AG10803 (cell line): ENCODE measurements at regions not wholly inside any gene's neighbourhood (a gene's known extent, or its start where the extent isn't known, plus 50 kb on each side); places are given as distances from the start of the nearest gene placed in this dataset.
"Not testable (repeated sequence)": the region's sequence is repeated elsewhere in the genome, so short reads cannot be mapped to it uniquely, and the experiment has no call there.

Source experiments
- DNase-seq: peaks from one replicate; pipeline ENCODE4 v3.0.0; 2010; ENCODE audit warnings: low read depth
- H3K4me3 ChIP-seq: 2 replicates; pipeline ENCODE4 v1.5.1; 2011; ENCODE audit warnings: mild to moderate bottlenecking, low read length, control low read depth
- CTCF ChIP-seq: conservative IDR thresholded peaks from 2 replicates; pipeline ENCODE4 v1.5.1; 2011; ENCODE audit warnings: mild to moderate bottlenecking, low read length, control low read depth, inconsistent platforms

- DNase-seq, result no peak
- H3K4me3 ChIP-seq, result no peak overlapping the region
- no peak for TF ChIP-seq CTCF
Measured at GRCh38 chr2:63743982-63744966, 97.4 kb upstream of the UGP2 start.

GRCh38 chr2:63746548-63746947 lies 95.1 kb upstream of the UGP2 start:
- DNase-seq, H3K4me3 ChIP-seq: not testable (repeated sequence)

DNA sequence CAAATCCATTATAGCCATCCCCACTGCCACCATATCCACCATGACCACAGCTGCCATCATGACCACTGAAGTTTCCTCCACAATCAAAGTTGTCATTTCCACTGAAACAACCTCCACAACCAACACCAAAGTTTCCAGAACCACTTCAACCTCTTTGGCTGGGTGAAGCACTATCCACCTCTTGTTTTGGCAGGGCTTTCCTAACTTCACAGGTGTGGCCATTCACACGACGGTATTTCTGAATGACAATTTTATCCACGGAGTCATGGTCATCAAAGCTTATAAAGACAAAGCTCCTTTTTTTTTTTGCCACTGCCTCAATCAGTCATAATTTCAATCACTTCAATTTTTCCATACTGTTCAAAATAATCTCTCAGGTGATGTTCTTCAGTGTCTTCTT lies 89.8 kb upstream of the UGP2 start:
- no peak overlapping the region for H3K4me3 ChIP-seq
- no peak for DNase-seq
- no peak for TF ChIP-seq CTCF

DNA sequence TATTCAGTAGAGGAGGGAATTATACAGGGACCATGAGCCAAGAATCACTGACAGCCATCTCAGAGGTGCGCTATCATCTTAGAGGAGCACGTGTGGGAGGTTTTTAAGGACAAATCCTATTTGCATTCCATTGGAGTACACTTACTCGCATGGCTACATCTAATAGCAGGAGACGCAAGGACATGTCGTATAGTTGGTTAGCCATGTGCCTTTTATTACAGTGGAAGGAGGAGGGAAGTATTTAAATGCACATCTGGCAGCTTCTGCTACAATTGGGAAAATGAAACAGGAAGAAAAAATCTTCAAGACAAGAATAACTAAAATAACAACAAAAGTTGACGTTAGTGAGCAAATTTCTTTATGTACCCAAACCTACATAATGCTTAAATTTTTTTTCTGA lies 86.5 kb upstream of the UGP2 start:
- no peak for TF ChIP-seq CTCF
- no peak overlapping the region for H3K4me3 ChIP-seq
- DNase-seq, result peak; percentile 68

DNA sequence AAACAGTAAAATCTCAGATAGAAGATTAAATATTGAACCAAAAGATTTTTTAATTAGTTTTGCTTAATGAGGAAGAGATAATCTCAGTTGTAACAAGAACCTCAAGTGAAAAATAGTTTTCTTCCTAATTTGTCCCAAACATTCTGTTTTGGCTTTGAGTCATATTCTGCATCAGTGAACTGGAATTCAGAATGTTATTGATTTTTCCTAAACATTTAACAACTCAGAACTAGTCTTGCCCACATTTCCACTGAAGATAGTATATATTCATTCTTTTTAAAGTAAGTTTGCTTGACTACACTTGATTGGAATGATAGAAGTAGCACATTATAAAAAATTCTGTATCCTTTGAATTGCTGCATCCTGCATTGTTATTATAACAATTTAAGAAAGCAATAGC lies 85.7 kb upstream of the UGP2 start:
- peak; percentile 62 for DNase-seq
- no peak for TF ChIP-seq CTCF
- H3K4me3 ChIP-seq, result no peak overlapping the region

DNA sequence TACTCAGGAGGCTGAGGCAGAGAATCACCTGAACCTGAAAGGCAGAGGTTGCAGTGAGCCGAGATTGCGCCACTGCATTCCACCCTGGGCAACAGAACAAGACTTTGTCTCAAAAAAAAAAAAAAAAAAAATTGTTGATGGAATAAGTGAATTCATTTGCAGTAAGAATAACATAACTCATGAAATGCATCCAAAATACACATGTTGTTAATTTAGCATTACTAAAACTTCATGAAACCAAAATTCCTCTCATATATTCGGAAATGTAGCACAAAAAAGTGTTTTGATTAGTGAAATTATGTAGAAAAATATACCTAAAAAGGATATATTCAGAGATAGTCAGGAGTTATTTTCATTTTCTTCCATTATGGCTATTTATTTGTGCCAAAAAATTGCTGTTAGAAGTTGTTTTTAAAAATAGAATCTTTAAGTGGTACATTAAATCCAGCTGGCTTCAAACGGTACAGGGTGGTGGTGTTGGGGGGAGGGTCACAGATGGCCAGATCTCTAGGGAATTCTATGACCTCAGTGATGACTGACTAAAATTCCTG lies 78.2 kb upstream of the UGP2 start:
- peak; percentile 89 for DNase-seq

GRCh38 chr2:63764630-63765029 lies 77.1 kb upstream of the UGP2 start:
- DNase-seq, result peak; percentile 33
- TF ChIP-seq CTCF, result no peak
- no peak overlapping the region for H3K4me3 ChIP-seq

More for the DNA sequence above, 78.2 kb upstream of the UGP2 start:
- no peak overlapping the region for H3K4me3 ChIP-seq
- TF ChIP-seq CTCF, result no peak
